HL-60 (cell line): ENCODE measurements at regions not wholly inside any gene's neighbourhood (a gene's known extent, or its start where the extent isn't known, plus 50 kb on each side); places are given as distances from the start of the nearest gene placed in this dataset.

Experiments used
- DNase-seq, 2 experiments: peaks; one replicate each; pipeline ENCODE4 v3.0.0-alpha.2; 2010 to 2020; ENCODE audit warnings: low read depth in 1 of 2, low spot score in 1 of 2
- H3K27ac ChIP-seq: fragments of 250-450 bp; sonication (Bioruptor Pico); replicated peaks from 2 replicates; pipeline ENCODE4 v1.5.1; 2020; ENCODE audit warnings: mild to moderate bottlenecking, moderate library complexity
- H3K27me3 ChIP-seq: fragments of 250-450 bp; sonication (Bioruptor Pico); 2 replicates; pipeline ENCODE4 v1.5.1; 2021; ENCODE audit warnings: mild to moderate bottlenecking, moderate library complexity; ENCODE audit not compliant: insufficient read depth, poor library complexity, severe bottlenecking
- H3K4me3 ChIP-seq: replicated peaks from 2 replicates; pipeline ENCODE4 v1.5.1; 2011; ENCODE audit warnings: mild to moderate bottlenecking, control low read depth, low read length; ENCODE audit not compliant: insufficient read depth
- CTCF ChIP-seq: IDR thresholded peaks from one replicate; pipeline ENCODE4 v1.5.1; 2011; ENCODE audit warnings: low read length, control low read depth, inconsistent platforms; ENCODE audit not compliant: insufficient read depth
- GABPA ChIP-seq: IDR thresholded peaks from 2 replicates; pipeline ENCODE4 v1.6.1; 2012; ENCODE audit warnings: low read depth
- POLR2AphosphoS5 ChIP-seq: IDR thresholded peaks from 2 replicates; pipeline ENCODE4 v1.6.1; 2012; ENCODE audit warnings: low read depth
- REST ChIP-seq: IDR thresholded peaks from 2 replicates; pipeline ENCODE4 v1.6.1; 2012; ENCODE audit warnings: low read depth; ENCODE audit not compliant: insufficient replicate concordance
- SPI1 ChIP-seq: IDR thresholded peaks from 2 replicates; pipeline ENCODE4 v1.6.1; 2012; ENCODE audit warnings: low read depth, mild to moderate bottlenecking, borderline replicate concordance

GRCh38 chr16:87183647-87184046 is 133.5 kb downstream of the C16orf95 start:
- H3K27me3 ChIP-seq, result no peaks in the 10 kb centered on the region
- TF ChIP-seq REST, result no peak
- no peak for TF ChIP-seq GABPA
- TF ChIP-seq POLR2AphosphoS5, result no peak
- no peak for TF ChIP-seq SPI1
- no peak for TF ChIP-seq CTCF
- DNase-seq, result no peak
- H3K4me3 ChIP-seq, result no peak overlapping the region
- no peak overlapping the region for H3K27ac ChIP-seq

- Histone ChIP-seq H3K4me3 (no peak overlapping the region), H3K27me3 (no peaks in the 10 kb centered on the region), H3K27ac (no peak overlapping the region)
- no peak for DNase-seq
- TF ChIP-seq POLR2AphosphoS5, result no peak
- TF ChIP-seq REST, result no peak
- no peak for TF ChIP-seq SPI1
- no peak for TF ChIP-seq CTCF
- no peak for TF ChIP-seq GABPA
Observed at GRCh38 chr16:87185308-87185707, 131.9 kb downstream of the C16orf95 start.

GRCh38 chr16:87185983-87186382 is 131.2 kb downstream of the C16orf95 start:
- DNase-seq, result no peak
- Histone ChIP-seq H3K27ac (no peak overlapping the region), H3K27me3 (no peaks in the 10 kb centered on the region), H3K4me3 (no peak overlapping the region)
- TF ChIP-seq REST, result no peak
- TF ChIP-seq POLR2AphosphoS5, result no peak
- TF ChIP-seq SPI1, result no peak
- no peak for TF ChIP-seq GABPA
- no peak for TF ChIP-seq CTCF
